ENCODE measurements at regions not wholly inside any gene's neighbourhood (a gene's known extent, or its start where the extent isn't known, plus 50 kb on each side); places are given as distances from the start of the nearest gene placed in this dataset.

- no peak for TF ChIP-seq CTCF (IDR thresholded peaks at IDR 0.05)
- TF ChIP-seq EP300 (IDR thresholded peaks at IDR 0.05) = no peak
- no peak for TF ChIP-seq POLR2AphosphoS5 (IDR thresholded peaks at IDR 0.05)
These were observed 84.1 kb upstream of the DLX6 start for GRCh38 chr7:96921231-96921630.

Data from stomach (tissue), 4 donors.